ENCODE measurements at regions not wholly inside any gene's neighbourhood (a gene's known extent, or its start where the extent isn't known, plus 50 kb on each side); places are given as distances from the start of the nearest gene placed in this dataset.

- Histone ChIP-seq H3K4me1 (ENCODE audit: control insufficient read depth, insufficient read depth, low read length) (no peaks in the 10 kb centered on the region), H3K9me3 (ENCODE audit: control insufficient read depth, insufficient read depth, low read depth, low read length) (no peaks in the 10 kb centered on the region), H3K27me3 (ENCODE audit: control insufficient read depth, insufficient read depth, low read length) (no peaks in the 10 kb centered on the region), H3K4me3 (ENCODE audit: low read depth in 2 of 2, low read length in 2 of 2) (no peak overlapping the region), H3K36me3 (ENCODE audit: control insufficient read depth, insufficient read depth, low read length) (no peaks in the 10 kb centered on the region), H3K27ac (ENCODE audit: low read length) (no peak overlapping the region)
- ATAC-seq, result no peak
- TF ChIP-seq REST (IDR thresholded peaks at IDR 0.05; ENCODE audit: insufficient read depth in 1 of 2, low read depth in 2 of 2, low read length in 1 of 2) (no peak), CTCF (IDR thresholded peaks at IDR 0.05) (peak; percentile 28; the same call in 1 of the 2 replicates)
- no TSS peak for BruUV-seq (replicated peaks)
- intact Hi-C loops (cut with micrococcal nuclease; ENCODE audit: unreplicated experiment) (no loop called here), in situ Hi-C loops (cut with HindIII; ENCODE audit: low pct_unique_long_range_greater_than_20kb, low sequenced_read_pairs) (no loop called here)
- ChIA-PET POLR2A (no interaction called here), CTCF (no interaction called here)
- DNase-seq (ENCODE audit: low read depth, low spot score), result no peak
Measured at GRCh38 chr16:59192551-59193199, 458.6 kb upstream of the GOT2 start.

- ChIA-PET POLR2A (no interaction called here), CTCF (no interaction called here)
- intact Hi-C loops (cut with micrococcal nuclease; ENCODE audit: unreplicated experiment) (no loop called here), in situ Hi-C loops (cut with HindIII; ENCODE audit: low pct_unique_long_range_greater_than_20kb, low sequenced_read_pairs) (no loop called here)
- no peaks in the 10 kb centered on the region for H3K9me3 ChIP-seq (ENCODE audit: control insufficient read depth, insufficient read depth, low read depth, low read length)
- no peaks in the 10 kb centered on the region for H3K27me3 ChIP-seq (ENCODE audit: control insufficient read depth, insufficient read depth, low read length)
- H3K4me3 ChIP-seq (ENCODE audit: low read depth in 2 of 2, low read length in 2 of 2), result no peak overlapping the region
- no peaks in the 10 kb centered on the region for H3K4me1 ChIP-seq (ENCODE audit: control insufficient read depth, insufficient read depth, low read length)
- H3K36me3 ChIP-seq (ENCODE audit: control insufficient read depth, insufficient read depth, low read length), result no peaks in the 10 kb centered on the region
- ATAC-seq (no peak), DNase-seq (ENCODE audit: low read depth, low spot score) (no peak)
- TF ChIP-seq CTCF (IDR thresholded peaks at IDR 0.05), result no peak
- TF ChIP-seq REST (IDR thresholded peaks at IDR 0.05; ENCODE audit: insufficient read depth in 1 of 2, low read depth in 2 of 2, low read length in 1 of 2), result no peak
- no peak for TF ChIP-seq TCF7L2 (IDR thresholded peaks at IDR 0.05; ENCODE audit: low read depth, low read length)
- no peak for TF ChIP-seq SIN3A (IDR thresholded peaks at IDR 0.05; ENCODE audit: borderline replicate concordance, insufficient read depth, low read depth, low read length)
- no peak for TF ChIP-seq POLR2AphosphoS5 (IDR thresholded peaks at IDR 0.05; ENCODE audit: low read depth, low read length)
- no peak overlapping the region for H3K27ac ChIP-seq (ENCODE audit: low read length)
- no TSS peak for BruUV-seq (replicated peaks)
Measured at GRCh38 chr16:59190731-59191130, 456.6 kb upstream of the GOT2 start.

Data from Panc1 (cell line).